IMR-90 (cell line): ENCODE measurements at regions not wholly inside any gene's neighbourhood (a gene's known extent, or its start where the extent isn't known, plus 50 kb on each side); places are given as distances from the start of the nearest gene placed in this dataset.

ENCODE experiments used
- ATAC-seq: fragments of 200-7000 bp; cut with Tn5 transposase; 2 replicates; pipeline ENCODE4 v1.9.1; 2020; ENCODE audit warnings: low read depth, mild to moderate bottlenecking, moderate library complexity
- BruUV-seq: library from RNA; stranded (reverse); fragments of 400-500 nt; replicated peaks from 2 replicates; lab custom pipeline; 2021; lab: Mats Ljungman, UMichigan
- CTCF ChIA-PET: fragments of 300-600 bp; formaldehyde crosslinking; extraction: SDS; loops from one replicate; lab custom pipeline; 2021; ENCODE audit warnings: antibody characterized with exemption; lab: Yijun Ruan, JAX
- POLR2A ChIA-PET: fragments of 300-600 bp; sonication (Branson Sonifier 250); formaldehyde crosslinking; loops from one replicate; lab custom pipeline; 2022; ENCODE audit warnings: antibody characterized with exemption; ENCODE audit not compliant: unreplicated experiment; lab: Charles Lee
- DNase-seq: peaks from one replicate; pipeline ENCODE4 v3.0.0; 2013
- H2AFZ ChIP-seq: replicated peaks from 2 replicates; pipeline ENCODE3; 2013; ENCODE audit warnings: low read length, mild to moderate bottlenecking; ENCODE audit not compliant: poor library complexity
- H2AK5ac ChIP-seq: 2 replicates; pipeline ENCODE4 v1.6.1; 2013; ENCODE audit warnings: low read depth, low read length, inconsistent platforms
- H2AK9ac ChIP-seq: replicated peaks from 2 replicates; pipeline ENCODE3; 2013; ENCODE audit warnings: mild to moderate bottlenecking, low read depth, low read length, moderate library complexity; ENCODE audit not compliant: poor library complexity
- H2BK120ac ChIP-seq: 2 replicates; pipeline ENCODE4 v1.6.1; 2013; ENCODE audit warnings: low read depth, low read length, inconsistent platforms
- H2BK15ac ChIP-seq: 3 replicates; pipeline ENCODE4 v1.6.1; 2013; ENCODE audit warnings: low read depth, low read length, inconsistent platforms
- H2BK20ac ChIP-seq: 2 replicates; pipeline ENCODE4 v1.6.1; 2013; ENCODE audit warnings: low read depth, mild to moderate bottlenecking, inconsistent platforms, low read length, moderate library complexity
- H2BK5ac ChIP-seq: 2 replicates; pipeline ENCODE4 v1.6.1; 2013; ENCODE audit warnings: mild to moderate bottlenecking, low read depth, low read length, inconsistent platforms; ENCODE audit not compliant: poor library complexity, severe bottlenecking
- H3K14ac ChIP-seq: replicated peaks from 2 replicates; pipeline ENCODE4 v1.6.1; 2013; ENCODE audit warnings: low read depth, low read length, inconsistent platforms
- H3K18ac ChIP-seq: 2 replicates; pipeline ENCODE4 v1.6.1; 2013; ENCODE audit warnings: low read depth, low read length, control low read depth
- H3K23ac ChIP-seq: 2 replicates; pipeline ENCODE4 v1.6.1; 2013; ENCODE audit warnings: low read depth, low read length, inconsistent platforms
- H3K27ac ChIP-seq: 2 replicates; pipeline ENCODE4 v1.5.1; 2013; ENCODE audit warnings: mild to moderate bottlenecking, control low read depth, low read length; ENCODE audit not compliant: insufficient read depth
- H3K27me3 ChIP-seq: 2 replicates; pipeline ENCODE4 v1.6.1; 2013; ENCODE audit warnings: low read length; ENCODE audit not compliant: control insufficient read depth, insufficient read depth
- H3K36me3 ChIP-seq: 2 replicates; pipeline ENCODE4 v1.6.1; 2013; ENCODE audit warnings: low read length, mixed read lengths; ENCODE audit not compliant: control insufficient read depth, insufficient read depth
- H3K4ac ChIP-seq: 2 replicates; pipeline ENCODE4 v1.6.1; 2013; ENCODE audit warnings: low read depth, low read length, inconsistent platforms
- H3K4me1 ChIP-seq: 2 replicates; pipeline ENCODE4 v1.6.1; 2013; ENCODE audit warnings: low read length, mixed read lengths; ENCODE audit not compliant: control insufficient read depth, insufficient read depth
- H3K4me2 ChIP-seq: 2 replicates; pipeline ENCODE4 v1.6.1; 2013; ENCODE audit warnings: low read depth, mild to moderate bottlenecking, control low read depth, low read length, moderate library complexity
- H3K4me3 ChIP-seq: 2 replicates; pipeline ENCODE4 v1.5.1; 2013; ENCODE audit warnings: low read depth, mild to moderate bottlenecking, control low read depth, low read length, moderate library complexity; ENCODE audit not compliant: insufficient read depth
- H3K56ac ChIP-seq: 2 replicates; pipeline ENCODE4 v1.6.1; 2013; ENCODE audit warnings: low read length, inconsistent platforms; ENCODE audit not compliant: insufficient read depth; ENCODE audit errors: extremely low read depth
- H3K79me1 ChIP-seq, 2 experiments: 2 replicates each; pipeline ENCODE4 v1.6.1; 2013; ENCODE audit warnings: low read length in 2 of 2, inconsistent platforms in 1 of 2, low read depth in 1 of 2
- H3K9ac ChIP-seq: 2 replicates; pipeline ENCODE4 v1.6.1; 2013; ENCODE audit warnings: low read depth, low read length, control low read depth
- H3K9me1 ChIP-seq: 2 replicates; pipeline ENCODE4 v1.6.1; 2013; ENCODE audit warnings: low read length, inconsistent platforms; ENCODE audit not compliant: insufficient read depth
- H3K9me3 ChIP-seq: 2 replicates; pipeline ENCODE4 v1.6.1; 2013; ENCODE audit warnings: low read length; ENCODE audit not compliant: control insufficient read depth, insufficient read depth
- H4K20me1 ChIP-seq: 2 replicates; pipeline ENCODE4 v1.6.1; 2013; ENCODE audit warnings: low read length, inconsistent platforms; ENCODE audit not compliant: insufficient read depth
- H4K5ac ChIP-seq: 2 replicates; pipeline ENCODE4 v1.6.1; 2013; ENCODE audit warnings: mild to moderate bottlenecking, low read depth, low read length, control low read depth
- H4K8ac ChIP-seq, 2 experiments: 2 replicates each; pipeline ENCODE4 v1.6.1; 2013; ENCODE audit warnings: low read depth in 2 of 2, low read length in 2 of 2, control low read depth in 1 of 2, inconsistent platforms in 1 of 2
- H4K91ac ChIP-seq: 2 replicates; pipeline ENCODE4 v1.6.1; 2013; ENCODE audit warnings: low read depth, low read length, inconsistent platforms; ENCODE audit not compliant: insufficient read depth
- RCOR1 ChIP-seq: IDR thresholded peaks from 2 replicates; pipeline ENCODE4 v1.6.1; 2012; ENCODE audit warnings: mild to moderate bottlenecking, low read length, improper control_type of control experiment; ENCODE audit not compliant: insufficient replicate concordance
- RFX5 ChIP-seq: IDR thresholded peaks from 2 replicates; pipeline ENCODE4 v1.8.0; 2012; ENCODE audit warnings: low read depth, mild to moderate bottlenecking, low read length, moderate library complexity
- WGBS, 2 experiments: methylation state at CpG; one replicate each; pipeline versions ENCODE4 v1.1.5 to v1.1.7; 2013; ENCODE audit warnings: missing lambda C conversion rate in 2 of 2; ENCODE audit not compliant: insufficient read length in 1 of 2; ENCODE audit errors: extremely low coverage in 2 of 2; 5-methylcytosine and 5-hydroxymethylcytosine counted together
- dilution Hi-C: fragments of 300-500 bp; cut with HindIII; formaldehyde crosslinking; loops from one replicate; pipeline ENCODE4 v1.14.3; 2018; ENCODE audit warnings: low sequenced_read_pairs; ENCODE audit not compliant: unreplicated experiment
- in situ Hi-C: fragments of 300-500 bp; cut with MboI; formaldehyde crosslinking; loops from 3 replicates; pipeline ENCODE4 v1.14.3; 2019; ENCODE audit warnings: low sequenced_read_pairs, inconsistent platforms, mixed read lengths
- intact Hi-C: fragments of 100-400 bp; cut with micrococcal nuclease; formaldehyde crosslinking; loops from 2 replicates; pipeline ENCODE4 v1.10.0; 2022
- TF ChIP-seq, protein P1 (sequence below): conservative IDR thresholded peaks from 2 replicates; pipeline ENCODE4 v1.5.1; 2012; ENCODE audit warnings: mild to moderate bottlenecking, low read depth, low read length, improper control_type of control experiment

DNA sequence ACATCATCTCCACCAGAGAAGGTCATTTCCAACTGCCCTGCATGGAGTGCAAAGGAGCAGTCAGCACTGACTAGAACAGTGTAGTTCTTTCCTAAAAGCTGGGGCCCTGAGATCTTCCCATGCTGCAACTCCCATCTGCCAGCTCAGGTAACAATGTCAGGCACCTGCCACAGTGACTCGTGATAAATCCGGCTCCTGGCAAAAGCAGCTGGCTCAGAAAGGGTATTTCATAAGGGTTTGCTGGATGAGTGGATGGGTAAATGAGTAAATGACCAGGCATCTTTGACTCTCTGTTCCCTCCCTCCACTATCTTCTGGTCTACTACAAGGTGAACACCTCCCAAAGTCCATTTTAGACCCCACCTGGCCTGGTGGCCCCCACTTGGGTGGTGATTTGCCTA lies 403.6 kb downstream of the NXPE2 start:
- Histone ChIP-seq H3K79me1 (no peaks in the 10 kb centered on the region), H2AK5ac (no peak overlapping the region), H2BK15ac (no peak overlapping the region), H3K4ac (no peak overlapping the region), H3K4me3 (no peak overlapping the region), H3K56ac (no peak overlapping the region), H2BK120ac (no peak overlapping the region), H3K9me1 (no peaks in the 10 kb centered on the region), H4K8ac (no peak overlapping the region), H2BK20ac (no peak overlapping the region), H2BK5ac (no peak overlapping the region), H3K4me2 (no peak overlapping the region), H3K4me1 (no peaks in the 10 kb centered on the region), H2AFZ (no peak overlapping the region), H3K27me3 (no peaks in the 10 kb centered on the region), H2AK9ac (no peak overlapping the region), H4K91ac (no peak overlapping the region), H3K23ac (no peak overlapping the region), H3K27ac (no peak overlapping the region), H3K18ac (no peak overlapping the region), H3K9ac (no peak overlapping the region), H4K5ac (no peak overlapping the region), H3K9me3 (no peaks in the 10 kb centered on the region), H3K14ac (no peak overlapping the region), H4K20me1 (no peaks in the 10 kb centered on the region), H3K36me3 (no peaks in the 10 kb centered on the region)
- ATAC-seq (no peak), DNase-seq (no peak)
- POLR2A ChIA-PET = no interaction called here
- WGBS, 2 experiments = no CpG with 5 or more reads among the region's 2 CpGs
- dilution Hi-C loops = no loop called here
- CTCF ChIA-PET = no interaction called here
- intact Hi-C loops = no loop called here
- no TSS peak for BruUV-seq
- in situ Hi-C loops = no loop called here
- no peak for TF ChIP-seq RFX5
- no peak for TF ChIP-seq RCOR1
- TF ChIP-seq, protein P1, sequence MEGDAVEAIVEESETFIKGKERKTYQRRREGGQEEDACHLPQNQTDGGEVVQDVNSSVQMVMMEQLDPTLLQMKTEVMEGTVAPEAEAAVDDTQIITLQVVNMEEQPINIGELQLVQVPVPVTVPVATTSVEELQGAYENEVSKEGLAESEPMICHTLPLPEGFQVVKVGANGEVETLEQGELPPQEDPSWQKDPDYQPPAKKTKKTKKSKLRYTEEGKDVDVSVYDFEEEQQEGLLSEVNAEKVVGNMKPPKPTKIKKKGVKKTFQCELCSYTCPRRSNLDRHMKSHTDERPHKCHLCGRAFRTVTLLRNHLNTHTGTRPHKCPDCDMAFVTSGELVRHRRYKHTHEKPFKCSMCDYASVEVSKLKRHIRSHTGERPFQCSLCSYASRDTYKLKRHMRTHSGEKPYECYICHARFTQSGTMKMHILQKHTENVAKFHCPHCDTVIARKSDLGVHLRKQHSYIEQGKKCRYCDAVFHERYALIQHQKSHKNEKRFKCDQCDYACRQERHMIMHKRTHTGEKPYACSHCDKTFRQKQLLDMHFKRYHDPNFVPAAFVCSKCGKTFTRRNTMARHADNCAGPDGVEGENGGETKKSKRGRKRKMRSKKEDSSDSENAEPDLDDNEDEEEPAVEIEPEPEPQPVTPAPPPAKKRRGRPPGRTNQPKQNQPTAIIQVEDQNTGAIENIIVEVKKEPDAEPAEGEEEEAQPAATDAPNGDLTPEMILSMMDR = no peak
